ENCODE measurements at regions not wholly inside any gene's neighbourhood (a gene's known extent, or its start where the extent isn't known, plus 50 kb on each side); places are given as distances from the start of the nearest gene placed in this dataset.

GRCh38 chr12:118827047-118827446 is 154.3 kb upstream of the SRRM4 start:
- TF ChIP-seq PAX5 (IDR thresholded peaks at IDR 0.05; ENCODE audit: insufficient read depth, low read length, severe bottlenecking): no peak
- no peak for TF ChIP-seq POLR2A (IDR thresholded peaks at IDR 0.05; ENCODE audit: low read depth, low read length)
- TF ChIP-seq POLR2AphosphoS5 (IDR thresholded peaks at IDR 0.05; ENCODE audit: low read depth, low read length): no peak

Measured in GM12891 (cell line).